Neural progenitor cell (in vitro differentiated cells): ENCODE measurements at regions not wholly inside any gene's neighbourhood (a gene's known extent, or its start where the extent isn't known, plus 50 kb on each side); places are given as distances from the start of the nearest gene placed in this dataset.
"Not testable (repeated sequence)": the region's sequence is repeated elsewhere in the genome, so short reads cannot be mapped to it uniquely, and the experiment has no call there.

Experiments
- DNase-seq: peaks from one replicate; pipeline ENCODE4 v3.0.0-alpha.2; 2016; ENCODE audit warnings: low spot score
- H2AFZ ChIP-seq: fragments of 200-600 bp; sonication (generic); replicated peaks from 2 replicates; pipeline ENCODE4 v1.6.1; 2016; ENCODE audit warnings: antibody characterized with exemption
- H3F3A ChIP-seq: fragments of 200-600 bp; sonication (generic); 2 replicates; pipeline ENCODE4 v1.6.1; 2016; ENCODE audit warnings: antibody characterized with exemption, low read depth
- H3K27ac ChIP-seq: fragments of 200-600 bp; sonication (generic); 2 replicates; pipeline ENCODE4 v1.5.1; 2016; ENCODE audit warnings: mild to moderate bottlenecking
- H3K27me3 ChIP-seq: fragments of 200-600 bp; sonication (generic); 2 replicates; pipeline ENCODE4 v1.6.1; 2016; ENCODE audit warnings: mild to moderate bottlenecking, moderate library complexity
- H3K36me3 ChIP-seq: fragments of 200-600 bp; sonication (generic); 2 replicates; pipeline ENCODE4 v1.5.1; 2016
- H3K4me1 ChIP-seq: fragments of 200-600 bp; sonication (generic); 2 replicates; pipeline ENCODE4 v1.6.1; 2016; ENCODE audit warnings: mixed run types
- H3K4me2 ChIP-seq: fragments of 200-600 bp; sonication (generic); 2 replicates; pipeline ENCODE4 v1.6.1; 2016
- H3K4me3 ChIP-seq: fragments of 200-600 bp; sonication (generic); 2 replicates; pipeline ENCODE4 v1.5.1; 2016
- H3K79me2 ChIP-seq: fragments of 200-600 bp; sonication (generic); 2 replicates; pipeline ENCODE4 v1.6.1; 2016; ENCODE audit warnings: low read depth
- H3K9ac ChIP-seq: fragments of 200-600 bp; sonication (generic); 2 replicates; pipeline ENCODE4 v1.6.1; 2016
- H3K9me3 ChIP-seq: fragments of 200-600 bp; sonication (generic); 2 replicates; pipeline ENCODE4 v1.5.1; 2016; ENCODE audit warnings: low read depth
- H4K20me1 ChIP-seq: fragments of 200-600 bp; sonication (generic); 2 replicates; pipeline ENCODE4 v1.6.1; 2016; ENCODE audit warnings: low read depth
- H3K27ac Mint-ChIP-seq: 3 replicates; pipeline ENCODE4 v1.8.0; 2021; ENCODE audit warnings: mixed read lengths
- H3K27me3 Mint-ChIP-seq: 2 replicates; pipeline ENCODE4 v1.8.0; 2022; ENCODE audit warnings: low read depth, mild to moderate bottlenecking, inconsistent platforms, moderate library complexity, mixed read lengths; ENCODE audit not compliant: insufficient read depth
- H3K36me3 Mint-ChIP-seq: 3 replicates; pipeline ENCODE4 v1.8.0; 2021; ENCODE audit warnings: mixed read lengths
- H3K4me1 Mint-ChIP-seq: 3 replicates; pipeline ENCODE4 v1.8.0; 2021; ENCODE audit warnings: mixed read lengths
- H3K4me3 Mint-ChIP-seq: 3 replicates; pipeline ENCODE4 v1.8.0; 2021; ENCODE audit warnings: mild to moderate bottlenecking, moderate library complexity, mixed read lengths
- H3K9me3 Mint-ChIP-seq: 3 replicates; pipeline ENCODE4 v1.8.0; 2020; ENCODE audit warnings: mixed read lengths
- CTCF ChIP-seq: fragments of 200-600 bp; sonication (generic); IDR thresholded peaks from 2 replicates; pipeline ENCODE4 v1.5.1; 2017; ENCODE audit warnings: antibody characterized with exemption, mild to moderate bottlenecking
- EZH2 ChIP-seq: fragments of 200-600 bp; sonication (generic); IDR thresholded peaks from 2 replicates; pipeline ENCODE4 v1.6.1; 2017; ENCODE audit warnings: antibody characterized with exemption, mild to moderate bottlenecking, moderate library complexity
- EZH2phosphoT487 ChIP-seq: fragments of 200-600 bp; sonication (generic); IDR thresholded peaks from 2 replicates; pipeline ENCODE4 v1.6.1; 2017; ENCODE audit warnings: antibody characterized with exemption

DNA sequence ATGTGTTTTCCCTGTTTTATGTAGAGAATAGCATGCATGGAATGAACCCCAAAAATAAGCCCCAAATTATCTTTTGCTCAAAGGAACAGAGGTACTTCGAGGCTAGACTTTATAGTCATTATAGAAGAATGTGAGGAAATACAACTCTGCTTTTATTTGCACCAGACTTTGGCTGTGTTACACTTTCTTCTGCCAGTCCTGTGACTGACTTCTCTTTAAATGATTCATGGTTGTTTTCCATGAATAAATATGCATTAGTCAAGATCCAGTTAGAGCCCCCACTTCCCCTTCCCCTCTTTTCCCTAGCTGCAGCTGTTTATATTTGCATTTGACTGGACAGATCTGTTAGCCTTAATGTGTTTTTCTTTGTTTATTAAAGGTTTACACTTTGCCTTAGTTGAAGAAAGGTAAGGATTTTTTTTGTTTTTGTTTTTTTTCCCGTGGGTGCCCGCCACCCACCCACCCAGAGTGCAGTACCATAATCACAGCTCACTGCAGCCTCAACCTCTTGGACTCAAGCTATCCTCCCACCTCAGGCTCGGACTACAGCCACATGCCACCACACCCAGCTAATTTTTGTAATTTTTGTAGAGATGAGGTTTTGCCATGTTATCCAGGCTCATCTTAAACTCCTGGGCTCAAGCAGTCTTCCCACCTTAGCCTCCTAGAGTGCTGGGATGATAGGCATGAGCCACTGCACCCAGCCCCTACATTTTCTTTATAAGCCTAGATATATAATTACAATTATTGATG lies 152.6 kb downstream of the CYB561 start:
- DNase-seq: no peak
- Histone ChIP-seq H3F3A (no peaks in the 10 kb centered on the region), H3K4me2 (no peak overlapping the region), H3K36me3 (no peaks in the 10 kb centered on the region), H3K4me3 (no peak overlapping the region), H3K79me2 (no peaks in the 10 kb centered on the region), H3K4me1 (no peaks in the 10 kb centered on the region), H3K27me3 (no peaks in the 10 kb centered on the region), H3K27ac (no peak overlapping the region), H2AFZ (no peak overlapping the region), H3K9me3 (peaks cover 3% of the 10 kb centered on the region), H4K20me1 (no peaks in the 10 kb centered on the region), H3K9ac (no peak overlapping the region)
- Mint-ChIP-seq H3K4me1 (peaks cover 20% of the 10 kb centered on the region), H3K4me3 (no peak overlapping the region), H3K9me3 (peaks cover 15% of the 10 kb centered on the region), H3K27me3 (no peaks in the 10 kb centered on the region), H3K27ac (no peak overlapping the region), H3K36me3 (peaks cover 32% of the 10 kb centered on the region)
- TF ChIP-seq EZH2phosphoT487: no peak

DNA sequence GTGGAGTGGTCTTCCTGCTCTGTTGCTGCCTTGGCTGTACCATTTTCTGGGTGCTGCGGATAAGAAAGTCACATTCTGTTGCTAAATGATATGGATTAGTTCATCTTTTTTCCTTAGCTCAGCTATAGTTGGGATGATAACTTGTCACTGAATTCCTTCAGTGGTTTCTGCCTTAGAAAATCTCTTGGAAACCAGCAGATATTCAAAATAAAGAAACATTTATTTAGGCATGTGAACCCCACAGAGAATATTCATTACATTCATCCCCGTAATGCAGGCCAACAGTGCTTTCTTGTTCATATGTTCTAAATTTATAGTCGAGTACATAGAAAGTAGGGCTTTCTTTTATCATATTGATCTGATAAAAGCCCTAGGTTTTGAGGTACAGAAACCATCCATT lies 151.3 kb downstream of the CYB561 start:
- no peaks in the 10 kb centered on the region for H3K27me3 ChIP-seq
- Mint-ChIP-seq H3K4me1 (peaks cover 20% of the 10 kb centered on the region), H3K9me3 (peaks cover 25% of the 10 kb centered on the region), H3K36me3 (peaks cover 36% of the 10 kb centered on the region), H3K27ac (no peak overlapping the region), H3K4me3 (no peak overlapping the region), H3K27me3 (no peaks in the 10 kb centered on the region)
- H3K27ac ChIP-seq: no peak overlapping the region
- no peaks in the 10 kb centered on the region for H3K79me2 ChIP-seq
- H3K4me2 ChIP-seq: no peak overlapping the region
- H3K36me3 ChIP-seq: no peaks in the 10 kb centered on the region
- no peaks in the 10 kb centered on the region for H4K20me1 ChIP-seq
- no peak overlapping the region for H3K4me3 ChIP-seq
- H3K4me1 ChIP-seq: no peaks in the 10 kb centered on the region
- H3K9me3 ChIP-seq: peaks cover 3% of the 10 kb centered on the region
- H2AFZ ChIP-seq: no peak overlapping the region
- no peaks in the 10 kb centered on the region for H3F3A ChIP-seq
- no peak for DNase-seq
- TF ChIP-seq CTCF (no peak), EZH2 (no peak), EZH2phosphoT487 (no peak)
- H3K9ac ChIP-seq: no peak overlapping the region

GRCh38 chr17:63295288-63295687 lies 150.8 kb downstream of the CYB561 start:
- H3K9me3 Mint-ChIP-seq: peaks cover 28% of the 10 kb centered on the region
- Histone ChIP-seq H3K9ac (no peak overlapping the region), H3K36me3 (no peaks in the 10 kb centered on the region), H3K79me2 (no peaks in the 10 kb centered on the region), H3F3A (no peaks in the 10 kb centered on the region), H3K4me3 (no peak overlapping the region), H4K20me1 (no peaks in the 10 kb centered on the region), H3K4me1 (no peaks in the 10 kb centered on the region), H3K4me2 (no peak overlapping the region), H3K9me3 (peaks cover 3% of the 10 kb centered on the region), H2AFZ (no peak overlapping the region), H3K27me3 (no peaks in the 10 kb centered on the region), H3K27ac (no peak overlapping the region)
- peaks cover 36% of the 10 kb centered on the region for H3K36me3 Mint-ChIP-seq
- DNase-seq: peak; percentile 45
- H3K27me3 Mint-ChIP-seq: no peaks in the 10 kb centered on the region
- H3K27ac Mint-ChIP-seq: no peak overlapping the region
- H3K4me3 Mint-ChIP-seq: no peak overlapping the region
- TF ChIP-seq EZH2phosphoT487 (no peak), CTCF (no peak), EZH2 (no peak)
- peaks cover 20% of the 10 kb centered on the region for H3K4me1 Mint-ChIP-seq

- H3K79me2 ChIP-seq: no peaks in the 10 kb centered on the region
- Mint-ChIP-seq H3K27me3 (no peaks in the 10 kb centered on the region), H3K4me1 (peaks cover 20% of the 10 kb centered on the region), H3K9me3 (peaks cover 36% of the 10 kb centered on the region), H3K36me3 (peaks cover 35% of the 10 kb centered on the region), H3K27ac (no peak overlapping the region), H3K4me3 (no peak overlapping the region)
- H3K4me3 ChIP-seq: no peak overlapping the region
- peaks cover 3% of the 10 kb centered on the region for H3K9me3 ChIP-seq
- no peaks in the 10 kb centered on the region for H3F3A ChIP-seq
- H3K27me3 ChIP-seq: no peaks in the 10 kb centered on the region
- TF ChIP-seq EZH2phosphoT487: no peak
- no peak for TF ChIP-seq CTCF
- no peak for TF ChIP-seq EZH2
- H2AFZ ChIP-seq: no peak overlapping the region
- H3K36me3 ChIP-seq: no peaks in the 10 kb centered on the region
- H4K20me1 ChIP-seq: no peaks in the 10 kb centered on the region
- no peak overlapping the region for H3K4me2 ChIP-seq
- H3K4me1 ChIP-seq: no peaks in the 10 kb centered on the region
- DNase-seq: no peak
- no peak overlapping the region for H3K9ac ChIP-seq
- no peak overlapping the region for H3K27ac ChIP-seq
Observed at GRCh38 chr17:63295839-63296590, 150.1 kb downstream of the CYB561 start.

GRCh38 chr17:63298916-63299315 lies 147.2 kb downstream of the CYB561 start:
- not testable (repeated sequence) for H3F3A ChIP-seq, H3K4me1 ChIP-seq, H3K27ac ChIP-seq, H3K4me3 ChIP-seq, H3K79me2 ChIP-seq, H3K27me3 Mint-ChIP-seq, H3K9ac ChIP-seq, DNase-seq, H3K36me3 ChIP-seq, H2AFZ ChIP-seq, H3K27me3 ChIP-seq, H3K4me2 ChIP-seq, H4K20me1 ChIP-seq, H3K4me3 Mint-ChIP-seq, H3K9me3 ChIP-seq, H3K27ac Mint-ChIP-seq
- Mint-ChIP-seq H3K9me3 (peaks cover 57% of the 10 kb centered on the region), H3K36me3 (peaks cover 52% of the 10 kb centered on the region), H3K4me1 (peaks cover 15% of the 10 kb centered on the region)
